ENCODE measurements at regions not wholly inside any gene's neighbourhood (a gene's known extent, or its start where the extent isn't known, plus 50 kb on each side); places are given as distances from the start of the nearest gene placed in this dataset.

GRCh38 chr4:54539500-54540029 is 118.2 kb upstream of the KIT start:
- TF ChIP-seq, protein P1, sequence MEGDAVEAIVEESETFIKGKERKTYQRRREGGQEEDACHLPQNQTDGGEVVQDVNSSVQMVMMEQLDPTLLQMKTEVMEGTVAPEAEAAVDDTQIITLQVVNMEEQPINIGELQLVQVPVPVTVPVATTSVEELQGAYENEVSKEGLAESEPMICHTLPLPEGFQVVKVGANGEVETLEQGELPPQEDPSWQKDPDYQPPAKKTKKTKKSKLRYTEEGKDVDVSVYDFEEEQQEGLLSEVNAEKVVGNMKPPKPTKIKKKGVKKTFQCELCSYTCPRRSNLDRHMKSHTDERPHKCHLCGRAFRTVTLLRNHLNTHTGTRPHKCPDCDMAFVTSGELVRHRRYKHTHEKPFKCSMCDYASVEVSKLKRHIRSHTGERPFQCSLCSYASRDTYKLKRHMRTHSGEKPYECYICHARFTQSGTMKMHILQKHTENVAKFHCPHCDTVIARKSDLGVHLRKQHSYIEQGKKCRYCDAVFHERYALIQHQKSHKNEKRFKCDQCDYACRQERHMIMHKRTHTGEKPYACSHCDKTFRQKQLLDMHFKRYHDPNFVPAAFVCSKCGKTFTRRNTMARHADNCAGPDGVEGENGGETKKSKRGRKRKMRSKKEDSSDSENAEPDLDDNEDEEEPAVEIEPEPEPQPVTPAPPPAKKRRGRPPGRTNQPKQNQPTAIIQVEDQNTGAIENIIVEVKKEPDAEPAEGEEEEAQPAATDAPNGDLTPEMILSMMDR (conservative IDR thresholded peaks at IDR 0.05; ENCODE audit: low read depth, low read length), result no peak
- TF ChIP-seq EZH2 (IDR thresholded peaks at IDR 0.05; ENCODE audit: borderline replicate concordance, low read depth, low read length, poor library complexity, severe bottlenecking), result no peak
